PC-3 (cell line): ENCODE measurements at regions not wholly inside any gene's neighbourhood (a gene's known extent, or its start where the extent isn't known, plus 50 kb on each side); places are given as distances from the start of the nearest gene placed in this dataset.

ENCODE experiments used
- ATAC-seq: fragments of 200-7000 bp; cut with Tn5 transposase; 2 replicates; pipeline ENCODE4 v1.9.1; 2020; ENCODE audit warnings: mild to moderate bottlenecking, moderate library complexity
- BruUV-seq: library from RNA; stranded (reverse); fragments of 400-500 nt; replicated peaks from 2 replicates; lab custom pipeline; 2021; lab: Mats Ljungman, UMichigan
- CTCF ChIA-PET: fragments of 300-600 bp; sonication (Branson Sonifier 250); formaldehyde crosslinking; loops from one replicate; lab custom pipeline; 2022; ENCODE audit warnings: antibody characterized with exemption; lab: Charles Lee
- POLR2A ChIA-PET: fragments of 300-600 bp; sonication (Branson Sonifier 250); formaldehyde crosslinking; loops from one replicate; lab custom pipeline; 2022; ENCODE audit warnings: antibody characterized with exemption; ENCODE audit not compliant: unreplicated experiment; lab: Charles Lee
- DNase-seq: peaks from one replicate; pipeline ENCODE4 v3.0.0-alpha.2; 2015
- H2AFZ ChIP-seq: fragments of 300-600 bp; sonication (generic); 2 replicates; pipeline ENCODE4 v1.6.0; 2016; ENCODE audit warnings: antibody characterized with exemption, low read length
- H3F3A ChIP-seq: fragments of 300-600 bp; sonication (generic); one replicate; pipeline ENCODE4 v1.6.0; 2017; ENCODE audit warnings: antibody characterized with exemption, low read length, control low read depth, mild to moderate bottlenecking; ENCODE audit not compliant: unreplicated experiment
- H3K27ac ChIP-seq: fragments of 300-600 bp; sonication (generic); 2 replicates; pipeline ENCODE4 v1.5.1; 2016; ENCODE audit warnings: mild to moderate bottlenecking, low read length
- H3K27me3 ChIP-seq: fragments of 300-600 bp; sonication (generic); 2 replicates; pipeline ENCODE4 v1.6.1; 2016; ENCODE audit warnings: low read length, mixed read lengths
- H3K36me3 ChIP-seq: fragments of 300-600 bp; sonication (generic); 2 replicates; pipeline ENCODE4 v1.6.1; 2016; ENCODE audit warnings: low read depth, mixed run types, low read length, mixed read lengths
- H3K4me1 ChIP-seq: fragments of 300-600 bp; sonication (generic); 2 replicates; pipeline ENCODE4 v1.5.1; 2016; ENCODE audit warnings: low read length; ENCODE audit not compliant: insufficient read depth
- H3K4me2 ChIP-seq: fragments of 300-600 bp; sonication (generic); 2 replicates; pipeline ENCODE4 v1.6.0; 2016; ENCODE audit warnings: low read length
- H3K4me3 ChIP-seq: fragments of 300-600 bp; sonication (generic); 2 replicates; pipeline ENCODE4 v1.5.1; 2016; ENCODE audit warnings: mild to moderate bottlenecking, low read length, mixed read lengths
- H3K79me2 ChIP-seq: fragments of 300-600 bp; sonication (generic); 2 replicates; pipeline ENCODE4 v1.6.1; 2017; ENCODE audit warnings: low read length, mixed read lengths
- H3K9ac ChIP-seq: fragments of 300-600 bp; sonication (generic); 2 replicates; pipeline ENCODE4 v1.6.0; 2016; ENCODE audit warnings: mild to moderate bottlenecking, low read length
- H3K9me2 ChIP-seq: fragments of 300-600 bp; sonication (generic); replicated peaks from 2 replicates; pipeline ENCODE4 v1.6.1; 2016; ENCODE audit warnings: mixed run types, low read length, mixed read lengths
- H3K9me3 ChIP-seq: fragments of 300-600 bp; sonication (generic); 2 replicates; pipeline ENCODE4 v1.6.1; 2016; ENCODE audit warnings: low read length, mixed read lengths
- H4K20me1 ChIP-seq: fragments of 300-600 bp; sonication (generic); 2 replicates; pipeline ENCODE4 v1.6.1; 2016; ENCODE audit warnings: low read length, mixed read lengths
- CTCF ChIP-seq: fragments of 300-600 bp; sonication (generic); conservative IDR thresholded peaks from 2 replicates; pipeline ENCODE4 v1.5.1; 2017; ENCODE audit warnings: antibody characterized with exemption, low read depth, mild to moderate bottlenecking, low read length
- EZH2 ChIP-seq: fragments of 300-600 bp; sonication (generic); IDR thresholded peaks from one replicate; pipeline ENCODE4 v1.6.1; 2017; ENCODE audit warnings: antibody characterized with exemption, mild to moderate bottlenecking, low read length; ENCODE audit not compliant: unreplicated experiment
- EZH2phosphoT487 ChIP-seq: fragments of 300-600 bp; sonication (generic); IDR thresholded peaks from 2 replicates; pipeline ENCODE4 v1.6.1; 2018; ENCODE audit warnings: mild to moderate bottlenecking, antibody characterized with exemption, low read length, borderline replicate concordance
- intact Hi-C: fragments of 100-400 bp; cut with micrococcal nuclease; formaldehyde crosslinking; loops from 2 replicates; pipeline ENCODE4 v1.9.0; 2023

DNA sequence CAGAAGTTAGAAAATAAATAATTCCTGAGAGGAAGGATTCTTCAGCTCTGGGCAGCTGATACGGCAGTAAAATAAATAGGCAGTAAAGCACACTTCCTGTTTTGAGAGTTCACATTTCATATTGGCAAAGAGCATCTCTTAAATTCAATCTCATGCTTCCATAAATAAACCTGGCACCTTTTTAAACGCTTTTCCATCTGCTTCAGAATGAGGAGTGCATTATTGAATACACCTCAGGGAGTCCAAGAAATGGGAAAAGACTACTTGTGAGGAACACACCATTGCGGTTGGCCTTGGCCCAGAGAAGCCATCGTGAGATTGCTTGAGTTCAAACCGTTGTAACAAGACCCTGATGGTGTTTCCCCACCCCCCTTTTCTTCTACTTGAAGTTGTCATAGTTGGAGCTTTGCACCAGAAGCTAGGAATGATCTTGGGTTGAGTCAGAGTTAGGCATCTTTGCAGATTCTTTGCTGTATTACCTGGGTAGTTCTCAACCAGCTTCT, 123.9 kb downstream of the RDH14 start:
- Histone ChIP-seq H3K9ac (no peak overlapping the region), H4K20me1 (no peaks in the 10 kb centered on the region), H3K4me1 (peaks cover 17% of the 10 kb centered on the region), H3K27ac (no peak overlapping the region), H3K9me2 (no peaks in the 10 kb centered on the region), H3F3A (no peaks in the 10 kb centered on the region), H3K27me3 (no peaks in the 10 kb centered on the region), H3K4me2 (0 out of 2 replicates have a peak overlapping the region, but pooled peaks have one; percentile 5), H3K4me3 (no peak overlapping the region), H3K36me3 (no peaks in the 10 kb centered on the region), H3K79me2 (no peaks in the 10 kb centered on the region), H3K9me3 (no peaks in the 10 kb centered on the region), H2AFZ (peak overlapping the region; percentile 21; the same call in 1 of the 2 replicates)
- ATAC-seq, result peak; percentile 50
- CTCF ChIA-PET, result interaction anchor here (0.6 kb wide), 1 partner anchor 173 kb away, joined by 3 read pairs; no protein-coding TSS in a partner anchor
- peak; percentile 43 for DNase-seq
- BruUV-seq, result no TSS peak
- POLR2A ChIA-PET, result interaction anchor here (0.7 kb wide), 1 partner anchor 481 kb away, joined by 6 read pairs; no protein-coding TSS in a partner anchor
- intact Hi-C loops, result loop anchor here (5.0 kb wide), 1 partner anchor 556 kb away; no protein-coding TSS in a partner anchor
- no peak for TF ChIP-seq EZH2

DNA sequence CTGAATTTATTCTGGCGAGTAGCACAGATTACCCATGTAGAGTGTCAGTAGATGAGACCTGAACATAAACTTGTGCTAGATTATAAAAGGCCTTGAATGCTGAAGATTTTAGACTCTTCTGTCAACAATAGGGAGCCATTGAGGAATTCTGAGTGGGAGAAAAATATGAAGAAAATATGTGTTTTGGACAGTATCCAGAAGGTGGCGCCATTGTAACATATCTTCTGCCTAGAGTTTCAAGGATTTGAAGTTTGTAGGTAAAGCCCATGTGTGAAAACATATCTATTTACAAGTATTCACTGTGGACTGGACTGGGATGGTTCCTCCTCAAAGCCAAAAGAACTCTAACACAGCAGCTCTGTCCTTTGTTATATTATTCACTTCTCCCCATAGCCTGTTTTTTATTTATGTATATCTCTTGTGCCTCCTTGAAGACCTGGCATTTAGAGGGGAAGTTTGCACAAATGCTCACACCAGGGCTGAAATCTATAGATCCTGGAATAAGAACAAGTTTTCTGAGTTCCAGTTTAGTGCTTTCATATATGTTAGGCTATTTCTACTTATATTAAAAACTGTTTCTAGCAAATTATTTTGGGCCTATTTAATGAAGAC, 124.9 kb downstream of the RDH14 start:
- CTCF ChIA-PET, result no interaction called here
- Histone ChIP-seq H3K9me2 (no peaks in the 10 kb centered on the region), H3K4me1 (peaks cover 17% of the 10 kb centered on the region), H3K79me2 (no peaks in the 10 kb centered on the region), H3K27me3 (no peaks in the 10 kb centered on the region), H3K9ac (no peak overlapping the region), H3K9me3 (no peaks in the 10 kb centered on the region), H3F3A (no peaks in the 10 kb centered on the region), H2AFZ (no peak overlapping the region), H3K27ac (no peak overlapping the region), H3K4me2 (no peak overlapping the region), H4K20me1 (no peaks in the 10 kb centered on the region), H3K36me3 (no peaks in the 10 kb centered on the region), H3K4me3 (no peak overlapping the region)
- TF ChIP-seq CTCF (peak; percentile 86), EZH2 (no peak), EZH2phosphoT487 (no peak)
- intact Hi-C loops, result loop anchor here (1.0 to 5.0 kb wide), 6 partner anchors 83 to 1428 kb away; partner anchors contain the start of gene OSR1
- POLR2A ChIA-PET, result no interaction called here
- ATAC-seq (peak; percentile 61), DNase-seq (peak; percentile 82)
- no TSS peak for BruUV-seq

DNA sequence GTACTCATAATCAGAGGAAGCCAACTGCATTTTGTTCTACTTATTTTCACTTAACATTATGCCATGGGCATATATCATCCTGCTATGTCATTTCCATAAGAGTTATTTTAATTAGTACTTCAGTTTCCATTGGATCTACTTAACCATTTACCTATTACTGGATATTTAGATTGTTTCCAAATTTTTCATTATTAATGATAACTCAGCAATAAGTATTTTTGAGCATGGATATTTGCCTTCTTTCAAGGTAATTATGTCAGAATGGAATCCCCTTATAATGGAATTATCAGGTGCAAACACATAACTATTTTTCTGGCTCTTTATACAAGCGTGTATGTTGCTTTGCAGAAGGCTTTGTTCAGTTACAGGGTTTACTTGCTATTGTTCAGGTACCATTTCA, 126.6 kb downstream of the RDH14 start:
- no peaks in the 10 kb centered on the region for H3K9me3 ChIP-seq
- DNase-seq (no peak), ATAC-seq (no peak)
- no peaks in the 10 kb centered on the region for H3F3A ChIP-seq
- H3K27me3 ChIP-seq, result no peaks in the 10 kb centered on the region
- TF ChIP-seq EZH2phosphoT487 (no peak), EZH2 (no peak), CTCF (no peak)
- H2AFZ ChIP-seq, result no peak overlapping the region
- no peak overlapping the region for H3K9ac ChIP-seq
- intact Hi-C loops, result loop anchor here (2.0 kb wide), 2 partner anchors 319 to 929 kb away; no protein-coding TSS in a partner anchor
- CTCF ChIA-PET, result no interaction called here
- no peak overlapping the region for H3K27ac ChIP-seq
- POLR2A ChIA-PET, result no interaction called here
- H3K4me1 ChIP-seq, result peaks cover 17% of the 10 kb centered on the region
- H4K20me1 ChIP-seq, result no peaks in the 10 kb centered on the region
- H3K4me2 ChIP-seq, result no peak overlapping the region
- BruUV-seq, result no TSS peak
- no peaks in the 10 kb centered on the region for H3K79me2 ChIP-seq
- H3K36me3 ChIP-seq, result no peaks in the 10 kb centered on the region
- no peak overlapping the region for H3K4me3 ChIP-seq
- H3K9me2 ChIP-seq, result no peaks in the 10 kb centered on the region
